IMR-90 (cell line): ENCODE measurements at regions not wholly inside any gene's neighbourhood (a gene's known extent, or its start where the extent isn't known, plus 50 kb on each side); places are given as distances from the start of the nearest gene placed in this dataset.

Source experiments
- ATAC-seq: fragments of 200-7000 bp; cut with Tn5 transposase; 2 replicates; pipeline ENCODE4 v1.9.1; 2020; ENCODE audit warnings: low read depth, mild to moderate bottlenecking, moderate library complexity
- BruUV-seq: library from RNA; stranded (reverse); fragments of 400-500 nt; replicated peaks from 2 replicates; lab custom pipeline; 2021; lab: Mats Ljungman, UMichigan
- CTCF ChIA-PET: fragments of 300-600 bp; formaldehyde crosslinking; extraction: SDS; loops from one replicate; lab custom pipeline; 2021; ENCODE audit warnings: antibody characterized with exemption; lab: Yijun Ruan, JAX
- POLR2A ChIA-PET: fragments of 300-600 bp; sonication (Branson Sonifier 250); formaldehyde crosslinking; loops from one replicate; lab custom pipeline; 2022; ENCODE audit warnings: antibody characterized with exemption; ENCODE audit not compliant: unreplicated experiment; lab: Charles Lee
- DNase-seq: peaks from one replicate; pipeline ENCODE4 v3.0.0; 2013
- H2AFZ ChIP-seq: replicated peaks from 2 replicates; pipeline ENCODE3; 2013; ENCODE audit warnings: low read length, mild to moderate bottlenecking; ENCODE audit not compliant: poor library complexity
- H2AK5ac ChIP-seq: 2 replicates; pipeline ENCODE4 v1.6.1; 2013; ENCODE audit warnings: low read depth, low read length, inconsistent platforms
- H2AK9ac ChIP-seq: replicated peaks from 2 replicates; pipeline ENCODE3; 2013; ENCODE audit warnings: mild to moderate bottlenecking, low read depth, low read length, moderate library complexity; ENCODE audit not compliant: poor library complexity
- H2BK120ac ChIP-seq: 2 replicates; pipeline ENCODE4 v1.6.1; 2013; ENCODE audit warnings: low read depth, low read length, inconsistent platforms
- H2BK15ac ChIP-seq: 3 replicates; pipeline ENCODE4 v1.6.1; 2013; ENCODE audit warnings: low read depth, low read length, inconsistent platforms
- H2BK20ac ChIP-seq: 2 replicates; pipeline ENCODE4 v1.6.1; 2013; ENCODE audit warnings: low read depth, mild to moderate bottlenecking, inconsistent platforms, low read length, moderate library complexity
- H2BK5ac ChIP-seq: 2 replicates; pipeline ENCODE4 v1.6.1; 2013; ENCODE audit warnings: mild to moderate bottlenecking, low read depth, low read length, inconsistent platforms; ENCODE audit not compliant: poor library complexity, severe bottlenecking
- H3K14ac ChIP-seq: replicated peaks from 2 replicates; pipeline ENCODE4 v1.6.1; 2013; ENCODE audit warnings: low read depth, low read length, inconsistent platforms
- H3K18ac ChIP-seq: 2 replicates; pipeline ENCODE4 v1.6.1; 2013; ENCODE audit warnings: low read depth, low read length, control low read depth
- H3K23ac ChIP-seq: 2 replicates; pipeline ENCODE4 v1.6.1; 2013; ENCODE audit warnings: low read depth, low read length, inconsistent platforms
- H3K27ac ChIP-seq: 2 replicates; pipeline ENCODE4 v1.5.1; 2013; ENCODE audit warnings: mild to moderate bottlenecking, control low read depth, low read length; ENCODE audit not compliant: insufficient read depth
- H3K27me3 ChIP-seq: 2 replicates; pipeline ENCODE4 v1.6.1; 2013; ENCODE audit warnings: low read length; ENCODE audit not compliant: control insufficient read depth, insufficient read depth
- H3K36me3 ChIP-seq: 2 replicates; pipeline ENCODE4 v1.6.1; 2013; ENCODE audit warnings: low read length, mixed read lengths; ENCODE audit not compliant: control insufficient read depth, insufficient read depth
- H3K4ac ChIP-seq: 2 replicates; pipeline ENCODE4 v1.6.1; 2013; ENCODE audit warnings: low read depth, low read length, inconsistent platforms
- H3K4me1 ChIP-seq: 2 replicates; pipeline ENCODE4 v1.6.1; 2013; ENCODE audit warnings: low read length, mixed read lengths; ENCODE audit not compliant: control insufficient read depth, insufficient read depth
- H3K4me2 ChIP-seq: 2 replicates; pipeline ENCODE4 v1.6.1; 2013; ENCODE audit warnings: low read depth, mild to moderate bottlenecking, control low read depth, low read length, moderate library complexity
- H3K4me3 ChIP-seq: 2 replicates; pipeline ENCODE4 v1.5.1; 2013; ENCODE audit warnings: low read depth, mild to moderate bottlenecking, control low read depth, low read length, moderate library complexity; ENCODE audit not compliant: insufficient read depth
- H3K56ac ChIP-seq: 2 replicates; pipeline ENCODE4 v1.6.1; 2013; ENCODE audit warnings: low read length, inconsistent platforms; ENCODE audit not compliant: insufficient read depth; ENCODE audit errors: extremely low read depth
- H3K79me1 ChIP-seq, 2 experiments: 2 replicates each; pipeline ENCODE4 v1.6.1; 2013; ENCODE audit warnings: low read length in 2 of 2, inconsistent platforms in 1 of 2, low read depth in 1 of 2
- H3K9ac ChIP-seq: 2 replicates; pipeline ENCODE4 v1.6.1; 2013; ENCODE audit warnings: low read depth, low read length, control low read depth
- H3K9me1 ChIP-seq: 2 replicates; pipeline ENCODE4 v1.6.1; 2013; ENCODE audit warnings: low read length, inconsistent platforms; ENCODE audit not compliant: insufficient read depth
- H3K9me3 ChIP-seq: 2 replicates; pipeline ENCODE4 v1.6.1; 2013; ENCODE audit warnings: low read length; ENCODE audit not compliant: control insufficient read depth, insufficient read depth
- H4K20me1 ChIP-seq: 2 replicates; pipeline ENCODE4 v1.6.1; 2013; ENCODE audit warnings: low read length, inconsistent platforms; ENCODE audit not compliant: insufficient read depth
- H4K5ac ChIP-seq: 2 replicates; pipeline ENCODE4 v1.6.1; 2013; ENCODE audit warnings: mild to moderate bottlenecking, low read depth, low read length, control low read depth
- H4K8ac ChIP-seq, 2 experiments: 2 replicates each; pipeline ENCODE4 v1.6.1; 2013; ENCODE audit warnings: low read depth in 2 of 2, low read length in 2 of 2, control low read depth in 1 of 2, inconsistent platforms in 1 of 2
- H4K91ac ChIP-seq: 2 replicates; pipeline ENCODE4 v1.6.1; 2013; ENCODE audit warnings: low read depth, low read length, inconsistent platforms; ENCODE audit not compliant: insufficient read depth
- CEBPB ChIP-seq: IDR thresholded peaks from 2 replicates; pipeline ENCODE4 v1.6.1; 2012; ENCODE audit warnings: low read depth, low read length, improper control_type of control experiment
- CHD1 ChIP-seq: IDR thresholded peaks from 2 replicates; pipeline ENCODE4 v1.6.1; 2012; ENCODE audit warnings: low read depth, low read length, improper control_type of control experiment
- CTCF ChIP-seq: conservative IDR thresholded peaks from 2 replicates; pipeline ENCODE4 v1.5.1; 2012; ENCODE audit warnings: mild to moderate bottlenecking, low read depth, low read length, improper control_type of control experiment
- ELK1 ChIP-seq: fragments of 150-350 bp; IDR thresholded peaks from 2 replicates; pipeline ENCODE4 v1.6.1; 2016; ENCODE audit warnings: low read depth, mild to moderate bottlenecking, low read length, moderate library complexity, borderline replicate concordance
- NFE2L2 ChIP-seq: fragments of 150-350 bp; IDR thresholded peaks from 2 replicates; pipeline ENCODE4 v1.6.1; 2016; ENCODE audit warnings: low read depth, mild to moderate bottlenecking, low read length
- POLR2A ChIP-seq: IDR thresholded peaks from 2 replicates; pipeline ENCODE4 v1.6.1; 2012; ENCODE audit warnings: mild to moderate bottlenecking, low read depth, low read length
- RAD21 ChIP-seq: IDR thresholded peaks from 2 replicates; pipeline ENCODE4 v1.6.1; 2012; ENCODE audit warnings: low read length, improper control_type of control experiment
- USF2 ChIP-seq: fragments of 150-350 bp; IDR thresholded peaks from 2 replicates; pipeline ENCODE4 v1.6.1; 2017; ENCODE audit warnings: mild to moderate bottlenecking, antibody characterized with exemption, low read length, low read depth
- WGBS, 2 experiments: methylation state at CpG; one replicate each; pipeline versions ENCODE4 v1.1.5 to v1.1.7; 2013; ENCODE audit warnings: missing lambda C conversion rate in 2 of 2; ENCODE audit not compliant: insufficient read length in 1 of 2; ENCODE audit errors: extremely low coverage in 2 of 2; 5-methylcytosine and 5-hydroxymethylcytosine counted together
- dilution Hi-C: fragments of 300-500 bp; cut with HindIII; formaldehyde crosslinking; loops from one replicate; pipeline ENCODE4 v1.14.3; 2018; ENCODE audit warnings: low sequenced_read_pairs; ENCODE audit not compliant: unreplicated experiment
- in situ Hi-C: fragments of 300-500 bp; cut with MboI; formaldehyde crosslinking; loops from 3 replicates; pipeline ENCODE4 v1.14.3; 2019; ENCODE audit warnings: low sequenced_read_pairs, inconsistent platforms, mixed read lengths
- intact Hi-C: fragments of 100-400 bp; cut with micrococcal nuclease; formaldehyde crosslinking; loops from 2 replicates; pipeline ENCODE4 v1.10.0; 2022

- Histone ChIP-seq H4K5ac (no peak overlapping the region), H2AFZ (no peak overlapping the region), H3K4me3 (no peak overlapping the region), H3K9me3 (peaks cover 14% of the 10 kb centered on the region), H4K91ac (no peak overlapping the region), H3K4me2 (no peak overlapping the region), H3K4ac (no peak overlapping the region), H3K36me3 (no peaks in the 10 kb centered on the region), H3K9ac (no peak overlapping the region), H3K27ac (no peak overlapping the region), H2BK15ac (no peak overlapping the region), H3K14ac (no peak overlapping the region), H3K23ac (no peak overlapping the region), H3K27me3 (no peaks in the 10 kb centered on the region), H2BK20ac (no peak overlapping the region), H3K18ac (no peak overlapping the region), H2BK120ac (no peak overlapping the region), H3K56ac (no peak overlapping the region), H3K79me1 (no peaks in the 10 kb centered on the region), H4K20me1 (no peaks in the 10 kb centered on the region), H3K4me1 (no peaks in the 10 kb centered on the region), H2AK9ac (no peak overlapping the region), H4K8ac (no peak overlapping the region), H2BK5ac (no peak overlapping the region), H3K9me1 (no peaks in the 10 kb centered on the region), H2AK5ac (no peak overlapping the region)
- dilution Hi-C loops, result no loop called here
- no peak for ATAC-seq
- in situ Hi-C loops, result no loop called here
- TF ChIP-seq ELK1, result no peak
- TF ChIP-seq RAD21, result no peak
- no peak for TF ChIP-seq POLR2A
- no peak for TF ChIP-seq USF2
- no peak for TF ChIP-seq CHD1
- no peak for TF ChIP-seq CTCF
- TF ChIP-seq NFE2L2, result no peak
- TF ChIP-seq CEBPB, result no peak
- POLR2A ChIA-PET, result no interaction called here
- DNase-seq, result no peak
- 46% methylated on average over 7 of the region's 11 CpGs; no CpG with 5 or more reads in 1 of the 2 experiments for WGBS, 2 experiments
- CTCF ChIA-PET, result no interaction called here
- BruUV-seq, result no TSS peak
- intact Hi-C loops, result no loop called here
Measured at GRCh38 chr2:4900861-4901770, 791.1 kb upstream of the SOX11 start.
